ENCODE measurements at regions not wholly inside any gene's neighbourhood (a gene's known extent, or its start where the extent isn't known, plus 50 kb on each side); places are given as distances from the start of the nearest gene placed in this dataset.
"Not testable (repeated sequence)": the region's sequence is repeated elsewhere in the genome, so short reads cannot be mapped to it uniquely, and the experiment has no call there.

DNA sequence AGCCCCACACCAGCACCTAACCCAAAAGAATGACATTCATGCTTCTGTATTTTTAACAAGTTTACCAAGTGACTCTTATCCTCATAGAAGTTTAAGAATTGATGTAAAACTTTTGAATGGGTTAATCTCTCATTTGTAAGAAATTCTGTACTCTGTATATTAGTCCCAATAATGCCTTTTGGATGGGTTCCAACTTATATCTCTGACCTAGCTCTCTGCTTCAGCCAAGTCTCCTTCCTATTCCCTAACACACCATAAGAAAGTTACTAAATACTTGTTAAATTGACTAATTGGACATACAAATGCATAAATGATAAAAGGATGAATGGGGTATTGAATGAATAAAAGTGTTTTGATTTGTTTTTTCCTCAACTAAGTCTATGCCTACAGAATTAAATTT is 557.3 kb downstream of the TMTC2 start:
- H3K4me3 ChIP-seq (ENCODE audit: control extremely low read depth in 1 of 5, extremely low read depth in 1 of 5, insufficient read depth in 1 of 5, low read depth in 2 of 5, low read length in 4 of 5), result no peak overlapping the region
- TF ChIP-seq EZH2 (IDR thresholded peaks at IDR 0.05; ENCODE audit: borderline replicate concordance, insufficient read depth, low read depth, low read length, poor library complexity, severe bottlenecking), result no peak
- CTCF ChIA-PET, result no interaction called here
- no peak overlapping the region for H3K4me2 ChIP-seq (replicated peaks; ENCODE audit: low read depth, low read length, poor library complexity, severe bottlenecking)
- H3K9ac ChIP-seq (ENCODE audit: low read length), result no peak overlapping the region
- H3K27ac ChIP-seq (ENCODE audit: low read length in 2 of 2), result no peak overlapping the region
- intact Hi-C loops (cut with micrococcal nuclease), result no loop called here
- POLR2A ChIA-PET, result no interaction called here
- ATAC-seq (ENCODE audit: low read depth) (no peak), DNase-seq (no peak)
- no peak overlapping the region for H2AFZ ChIP-seq (ENCODE audit: insufficient read depth, low read depth, low read length, poor library complexity, severe bottlenecking)
- H3K9me3 ChIP-seq (ENCODE audit: control extremely low read depth in 1 of 3, control insufficient read depth in 2 of 3, insufficient read depth in 1 of 3, low read length in 2 of 3), result peaks cover 0 to 2% (median 1%) of the 10 kb centered on the region in 3 donors
- H3K4me1 ChIP-seq (ENCODE audit: control insufficient read depth in 2 of 2, insufficient read depth in 2 of 2, low read length in 2 of 2), result no peaks in the 10 kb centered on the region
- no peaks in the 10 kb centered on the region for H3K79me2 ChIP-seq (ENCODE audit: control insufficient read depth, insufficient read depth, low read length)
- Mint-ChIP-seq H3K27me3 (no peaks in the 10 kb centered on the region), H3K27ac (no peak overlapping the region), H3K9me3 (ENCODE audit: insufficient read depth) (peaks cover 2% of the 10 kb centered on the region), H3K4me3 (no peak overlapping the region), H3K4me1 (no peaks in the 10 kb centered on the region)
- no peaks in the 10 kb centered on the region for H3K27me3 ChIP-seq (replicated peaks in 1 of 4; ENCODE audit: control extremely low read depth in 1 of 4, control insufficient read depth in 3 of 4, insufficient read depth in 4 of 4, low read length in 3 of 4)
- H3K36me3 ChIP-seq (replicated peaks in 1 of 2; ENCODE audit: control extremely low read depth in 1 of 2, control insufficient read depth in 1 of 2, extremely low read depth in 1 of 2, insufficient read depth in 2 of 2, low read length in 1 of 2), result no peaks in the 10 kb centered on the region
- H4K20me1 ChIP-seq (ENCODE audit: control insufficient read depth, insufficient read depth, low read length, poor library complexity, severe bottlenecking), result no peaks in the 10 kb centered on the region

- CTCF ChIA-PET, result not testable (repeated sequence)
These were observed 547.3 kb downstream of the TMTC2 start for GRCh38 chr12:83233987-83234386.

DNA sequence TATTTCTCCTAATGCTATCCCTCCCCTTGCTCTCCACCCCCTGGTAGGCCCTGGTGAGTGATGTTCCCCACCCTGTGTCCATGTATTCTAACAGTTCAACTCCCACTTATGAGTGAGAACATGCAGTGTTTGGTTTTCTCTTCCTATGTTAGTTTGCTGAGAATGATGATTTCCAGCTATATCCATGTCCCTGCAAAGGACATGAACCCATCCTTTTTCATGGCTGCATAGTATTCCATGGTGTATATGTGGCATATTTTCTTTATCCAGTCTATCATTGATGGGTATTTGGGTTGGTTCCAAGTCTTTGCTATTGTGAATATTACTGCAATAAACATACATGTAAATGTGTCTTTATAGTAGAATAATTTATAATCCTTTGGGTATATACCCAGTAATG is 540.3 kb downstream of the TMTC2 start:
- H3K4me2 ChIP-seq (replicated peaks; ENCODE audit: low read depth, low read length, poor library complexity, severe bottlenecking); H3K9me3 ChIP-seq (ENCODE audit: control extremely low read depth in 1 of 3, control insufficient read depth in 2 of 3, insufficient read depth in 1 of 3, low read length in 2 of 3); ATAC-seq (ENCODE audit: low read depth); H3K79me2 ChIP-seq (ENCODE audit: control insufficient read depth, insufficient read depth, low read length); H3K27me3 ChIP-seq (replicated peaks in 1 of 4; ENCODE audit: control extremely low read depth in 1 of 4, control insufficient read depth in 3 of 4, insufficient read depth in 4 of 4, low read length in 3 of 4); DNase-seq; H4K20me1 ChIP-seq (ENCODE audit: control insufficient read depth, insufficient read depth, low read length, poor library complexity, severe bottlenecking); intact Hi-C loops (cut with micrococcal nuclease); H3K4me1 Mint-ChIP-seq; H3K27me3 Mint-ChIP-seq; H3K4me3 Mint-ChIP-seq; H3K27ac Mint-ChIP-seq; H2AFZ ChIP-seq (ENCODE audit: insufficient read depth, low read depth, low read length, poor library complexity, severe bottlenecking); H3K4me3 ChIP-seq (ENCODE audit: control extremely low read depth in 1 of 5, extremely low read depth in 1 of 5, insufficient read depth in 1 of 5, low read depth in 2 of 5, low read length in 4 of 5); CTCF ChIA-PET; H3K4me1 ChIP-seq (ENCODE audit: control insufficient read depth in 2 of 2, insufficient read depth in 2 of 2, low read length in 2 of 2); H3K36me3 ChIP-seq (replicated peaks in 1 of 2; ENCODE audit: control extremely low read depth in 1 of 2, control insufficient read depth in 1 of 2, extremely low read depth in 1 of 2, insufficient read depth in 2 of 2, low read length in 1 of 2); H3K27ac ChIP-seq (ENCODE audit: low read length in 2 of 2); H3K9me3 Mint-ChIP-seq (ENCODE audit: insufficient read depth); H3K9ac ChIP-seq (ENCODE audit: low read length); POLR2A ChIA-PET: not testable (repeated sequence)

More at GRCh38 chr12:83233987-83234386, 547.3 kb downstream of the TMTC2 start:
- H3K4me1 Mint-ChIP-seq; DNase-seq; H3K9me3 Mint-ChIP-seq (ENCODE audit: insufficient read depth); ATAC-seq (ENCODE audit: low read depth); POLR2A ChIA-PET; H3K79me2 ChIP-seq (ENCODE audit: control insufficient read depth, insufficient read depth, low read length); H3K4me3 Mint-ChIP-seq; H3K4me2 ChIP-seq (replicated peaks; ENCODE audit: low read depth, low read length, poor library complexity, severe bottlenecking); H3K4me1 ChIP-seq (ENCODE audit: control insufficient read depth in 2 of 2, insufficient read depth in 2 of 2, low read length in 2 of 2); H3K4me3 ChIP-seq (ENCODE audit: control extremely low read depth in 1 of 5, extremely low read depth in 1 of 5, insufficient read depth in 1 of 5, low read depth in 2 of 5, low read length in 4 of 5); H3K9ac ChIP-seq (ENCODE audit: low read length); H3K27me3 Mint-ChIP-seq; H3K27ac Mint-ChIP-seq; H3K27ac ChIP-seq (ENCODE audit: low read length in 2 of 2); intact Hi-C loops (cut with micrococcal nuclease); H2AFZ ChIP-seq (ENCODE audit: insufficient read depth, low read depth, low read length, poor library complexity, severe bottlenecking); H3K36me3 ChIP-seq (replicated peaks in 1 of 2; ENCODE audit: control extremely low read depth in 1 of 2, control insufficient read depth in 1 of 2, extremely low read depth in 1 of 2, insufficient read depth in 2 of 2, low read length in 1 of 2); H3K9me3 ChIP-seq (ENCODE audit: control extremely low read depth in 1 of 3, control insufficient read depth in 2 of 3, insufficient read depth in 1 of 3, low read length in 2 of 3); H3K27me3 ChIP-seq (replicated peaks in 1 of 4; ENCODE audit: control extremely low read depth in 1 of 4, control insufficient read depth in 3 of 4, insufficient read depth in 4 of 4, low read length in 3 of 4); H4K20me1 ChIP-seq (ENCODE audit: control insufficient read depth, insufficient read depth, low read length, poor library complexity, severe bottlenecking): not testable (repeated sequence)

Measured in B cell (primary cell).